ENCODE measurements at regions not wholly inside any gene's neighbourhood (a gene's known extent, or its start where the extent isn't known, plus 50 kb on each side); places are given as distances from the start of the nearest gene placed in this dataset.

- Histone ChIP-seq H3K4me1 (ENCODE audit: control insufficient read depth, low read length) (peaks cover under 1% of the 10 kb centered on the region), H3F3A (ENCODE audit: control insufficient read depth, insufficient read depth) (no peaks in the 10 kb centered on the region), H3K27ac (ENCODE audit: low read depth, low read length) (no peak overlapping the region), H3K79me2 (ENCODE audit: control insufficient read depth, low read length) (no peaks in the 10 kb centered on the region), H3K9me3 (ENCODE audit: control insufficient read depth, insufficient read depth, low read length) (no peaks in the 10 kb centered on the region), H3K9me2 (replicated peaks; ENCODE audit: control insufficient read depth, low read length) (no peaks in the 10 kb centered on the region), H3K36me3 (ENCODE audit: control insufficient read depth, low read length) (no peaks in the 10 kb centered on the region), H4K20me1 (ENCODE audit: control insufficient read depth, insufficient read depth, low read depth, low read length) (no peaks in the 10 kb centered on the region), H3K27me3 (ENCODE audit: control insufficient read depth, low read length) (peaks cover 6% of the 10 kb centered on the region; the same call in 1 of the 2 replicates), H3K4me3 (ENCODE audit: low read length) (no peak overlapping the region), H3K4me2 (ENCODE audit: low read length) (no peak overlapping the region)
- no peak for TF ChIP-seq EZH2phosphoT487 (IDR thresholded peaks at IDR 0.05; ENCODE audit: borderline replicate concordance, low read length)
- TF ChIP-seq, protein P1, sequence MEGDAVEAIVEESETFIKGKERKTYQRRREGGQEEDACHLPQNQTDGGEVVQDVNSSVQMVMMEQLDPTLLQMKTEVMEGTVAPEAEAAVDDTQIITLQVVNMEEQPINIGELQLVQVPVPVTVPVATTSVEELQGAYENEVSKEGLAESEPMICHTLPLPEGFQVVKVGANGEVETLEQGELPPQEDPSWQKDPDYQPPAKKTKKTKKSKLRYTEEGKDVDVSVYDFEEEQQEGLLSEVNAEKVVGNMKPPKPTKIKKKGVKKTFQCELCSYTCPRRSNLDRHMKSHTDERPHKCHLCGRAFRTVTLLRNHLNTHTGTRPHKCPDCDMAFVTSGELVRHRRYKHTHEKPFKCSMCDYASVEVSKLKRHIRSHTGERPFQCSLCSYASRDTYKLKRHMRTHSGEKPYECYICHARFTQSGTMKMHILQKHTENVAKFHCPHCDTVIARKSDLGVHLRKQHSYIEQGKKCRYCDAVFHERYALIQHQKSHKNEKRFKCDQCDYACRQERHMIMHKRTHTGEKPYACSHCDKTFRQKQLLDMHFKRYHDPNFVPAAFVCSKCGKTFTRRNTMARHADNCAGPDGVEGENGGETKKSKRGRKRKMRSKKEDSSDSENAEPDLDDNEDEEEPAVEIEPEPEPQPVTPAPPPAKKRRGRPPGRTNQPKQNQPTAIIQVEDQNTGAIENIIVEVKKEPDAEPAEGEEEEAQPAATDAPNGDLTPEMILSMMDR (IDR thresholded peaks at IDR 0.05; ENCODE audit: low read depth, low read length, poor library complexity, severe bottlenecking), result no peak
Observed at GRCh38 chr2:134027980-134028379, 225.9 kb upstream of the MGAT5 start.

DNA sequence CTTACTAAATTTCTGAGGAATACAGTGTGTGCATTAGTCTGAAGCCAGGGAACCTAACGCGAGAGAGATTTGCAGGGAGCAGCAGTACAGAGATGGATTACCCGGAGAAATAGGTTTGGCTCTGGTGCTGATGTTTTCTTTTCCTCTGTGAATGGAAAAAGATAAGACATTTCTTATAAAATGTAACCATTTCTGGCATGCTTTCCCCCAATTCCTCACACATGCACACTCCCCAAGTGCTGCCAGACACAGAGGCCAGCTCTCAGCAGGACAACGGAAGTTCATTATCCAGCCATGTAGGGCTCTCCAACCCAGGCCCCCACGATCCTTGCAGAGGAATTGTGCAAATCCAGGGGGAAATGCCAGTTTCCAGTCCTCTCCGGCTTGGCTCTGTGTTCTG lies 224.5 kb upstream of the MGAT5 start:
- TF ChIP-seq, protein P1 (IDR thresholded peaks at IDR 0.05; ENCODE audit: low read depth, low read length, poor library complexity, severe bottlenecking), result no peak
- no peak for TF ChIP-seq EZH2phosphoT487 (IDR thresholded peaks at IDR 0.05; ENCODE audit: borderline replicate concordance, low read length)

GRCh38 chr2:134031539-134031938 lies 222.3 kb upstream of the MGAT5 start:
- H3K36me3 ChIP-seq (ENCODE audit: control insufficient read depth, low read length), result no peaks in the 10 kb centered on the region
- no peak overlapping the region for H3K27ac ChIP-seq (ENCODE audit: low read depth, low read length)
- no peak overlapping the region for H3K4me3 ChIP-seq (ENCODE audit: low read length)
- peaks cover 6% of the 10 kb centered on the region; the same call in 1 of the 2 replicates for H3K27me3 ChIP-seq (ENCODE audit: control insufficient read depth, low read length)
- H3F3A ChIP-seq (ENCODE audit: control insufficient read depth, insufficient read depth), result no peaks in the 10 kb centered on the region
- TF ChIP-seq EZH2phosphoT487 (IDR thresholded peaks at IDR 0.05; ENCODE audit: borderline replicate concordance, low read length), result no peak
- TF ChIP-seq, protein P1 (IDR thresholded peaks at IDR 0.05; ENCODE audit: low read depth, low read length, poor library complexity, severe bottlenecking), result no peak
- no peak overlapping the region for H3K4me2 ChIP-seq (ENCODE audit: low read length)
- H3K4me1 ChIP-seq (ENCODE audit: control insufficient read depth, low read length), result no peaks in the 10 kb centered on the region
- no peaks in the 10 kb centered on the region for H3K9me3 ChIP-seq (ENCODE audit: control insufficient read depth, insufficient read depth, low read length)
- H3K9me2 ChIP-seq (replicated peaks; ENCODE audit: control insufficient read depth, low read length), result no peaks in the 10 kb centered on the region
- no peaks in the 10 kb centered on the region for H3K79me2 ChIP-seq (ENCODE audit: control insufficient read depth, low read length)
- H4K20me1 ChIP-seq (ENCODE audit: control insufficient read depth, insufficient read depth, low read depth, low read length), result no peaks in the 10 kb centered on the region

More for the DNA sequence above, 224.5 kb upstream of the MGAT5 start:
- H3K4me1 ChIP-seq (ENCODE audit: control insufficient read depth, low read length), result no peaks in the 10 kb centered on the region
- no peaks in the 10 kb centered on the region for H3K36me3 ChIP-seq (ENCODE audit: control insufficient read depth, low read length)
- no peaks in the 10 kb centered on the region for H3F3A ChIP-seq (ENCODE audit: control insufficient read depth, insufficient read depth)
- H3K9me2 ChIP-seq (replicated peaks; ENCODE audit: control insufficient read depth, low read length), result no peaks in the 10 kb centered on the region
- no peak overlapping the region for H3K4me2 ChIP-seq (ENCODE audit: low read length)
- H3K9me3 ChIP-seq (ENCODE audit: control insufficient read depth, insufficient read depth, low read length), result no peaks in the 10 kb centered on the region
- no peaks in the 10 kb centered on the region for H3K79me2 ChIP-seq (ENCODE audit: control insufficient read depth, low read length)
- H3K27ac ChIP-seq (ENCODE audit: low read depth, low read length), result no peak overlapping the region
- H3K27me3 ChIP-seq (ENCODE audit: control insufficient read depth, low read length), result peaks cover 6% of the 10 kb centered on the region; the same call in 1 of the 2 replicates
- no peak overlapping the region for H3K4me3 ChIP-seq (ENCODE audit: low read length)
- H4K20me1 ChIP-seq (ENCODE audit: control insufficient read depth, insufficient read depth, low read depth, low read length), result no peaks in the 10 kb centered on the region

Measured in DOHH2 (cell line).